Endothelial cell of umbilical vein (primary cell): ENCODE measurements at regions not wholly inside any gene's neighbourhood (a gene's known extent, or its start where the extent isn't known, plus 50 kb on each side); places are given as distances from the start of the nearest gene placed in this dataset.
A peak's percentile ranks its signal among the peaks of the same experiment; 100 is the strongest.

Source experiments
- BruUV-seq: library from RNA; stranded (reverse); fragments of 400-500 nt; replicated peaks from 2 replicates; lab custom pipeline; 2021; lab: Mats Ljungman, UMichigan
- CTCF ChIA-PET: fragments of 300-600, 350-600 bp; sonication (Branson Sonifier 250); formaldehyde crosslinking; loops from one replicate; lab custom pipeline; 2021; ENCODE audit warnings: antibody characterized with exemption, inconsistent platforms; lab: Charles Lee
- POLR2A ChIA-PET: fragments of 300-600, 350-600 bp; sonication (Branson Sonifier 250); formaldehyde crosslinking; loops from one replicate; lab custom pipeline; 2021; ENCODE audit warnings: antibody characterized with exemption, inconsistent platforms; lab: Charles Lee
- DNase-seq: peaks from one replicate; pipeline ENCODE4 v3.0.0-alpha.2; 2011; ENCODE audit warnings: low read depth, low spot score
- FAIRE-seq: peaks from 2 replicates; lab custom pipeline; 2011; peaks lifted over from hg19 to GRCh38; lab: Jason Lieb, UNC
- H2AFZ ChIP-seq: 2 replicates; pipeline ENCODE4 v1.6.0; 2012; ENCODE audit warnings: low read depth, low read length, control low read depth, inconsistent platforms
- H3K27ac ChIP-seq: 2 replicates; pipeline ENCODE4 v1.5.1; 2011; ENCODE audit warnings: low read depth, mild to moderate bottlenecking, control low read depth, low read length, moderate library complexity; ENCODE audit not compliant: insufficient read depth
- H3K27me3 ChIP-seq, 2 experiments: 2 replicates each; pipeline versions ENCODE4 v1.6.0 to v1.6.1; 2011; ENCODE audit warnings: low read length in 2 of 2, mixed read lengths in 1 of 2; ENCODE audit not compliant: control insufficient read depth in 2 of 2, insufficient read depth in 2 of 2
- H3K36me3 ChIP-seq, 2 experiments: 2 replicates in 1 of 2; 3 replicates in 1 of 2; pipeline ENCODE4 v1.5.1; 2011; ENCODE audit warnings: low read length in 2 of 2, mild to moderate bottlenecking in 1 of 2, moderate library complexity in 1 of 2; ENCODE audit not compliant: control insufficient read depth in 2 of 2, insufficient read depth in 2 of 2; ENCODE audit errors: extremely low read depth in 1 of 2
- H3K4me1 ChIP-seq: 3 replicates; pipeline ENCODE4 v1.5.1; 2011; ENCODE audit warnings: mild to moderate bottlenecking, low read length; ENCODE audit not compliant: control insufficient read depth, insufficient read depth; ENCODE audit errors: extremely low read depth
- H3K4me2 ChIP-seq: 2 replicates; pipeline ENCODE4 v1.6.1; 2011; ENCODE audit warnings: low read length, control low read depth, mixed read lengths; ENCODE audit not compliant: insufficient read depth
- H3K4me3 ChIP-seq, 3 experiments: fragments of 200-600 bp in 1 of 3; sonication (generic), shearing (Covaris generic) in 1 of 3; replicated peaks in 1 of 3; 2 replicates each; pipeline ENCODE4 v1.5.1; 2011 to 2016; ENCODE audit warnings: control low read depth in 3 of 3, low read length in 3 of 3, mild to moderate bottlenecking in 2 of 3, inconsistent platforms in 1 of 3, low read depth in 1 of 3, moderate library complexity in 1 of 3; ENCODE audit not compliant: insufficient read depth in 1 of 3
- H3K79me2 ChIP-seq: 2 replicates; pipeline ENCODE4 v1.6.0; 2012; ENCODE audit warnings: low read length, inconsistent platforms; ENCODE audit not compliant: control insufficient read depth, insufficient read depth
- H3K9ac ChIP-seq: replicated peaks from 2 replicates; pipeline ENCODE3; 2011; ENCODE audit warnings: low read length, control low read depth; ENCODE audit not compliant: insufficient read depth; ENCODE audit errors: extremely low read depth
- H3K9me1 ChIP-seq: replicated peaks from 3 replicates; pipeline ENCODE4 v1.6.0; 2011; ENCODE audit warnings: mild to moderate bottlenecking, low read length; ENCODE audit not compliant: control insufficient read depth, insufficient read depth; ENCODE audit errors: extremely low read depth
- H3K9me3 ChIP-seq: replicated peaks from 2 replicates; pipeline ENCODE4 v1.5.1; 2012; ENCODE audit warnings: low read length, inconsistent platforms; ENCODE audit not compliant: control insufficient read depth, insufficient read depth
- H4K20me1 ChIP-seq: replicated peaks from 2 replicates; pipeline ENCODE3; 2011; ENCODE audit warnings: mild to moderate bottlenecking, low read length; ENCODE audit not compliant: control insufficient read depth, insufficient read depth; ENCODE audit errors: extremely low read depth
- CTCF ChIP-seq, 2 donors: IDR thresholded peaks; 1 replicate in 1 of 2; 2 replicates in 1 of 2; pipeline ENCODE4 v1.5.1; 2011; ENCODE audit warnings: low read length in 2 of 2, mild to moderate bottlenecking in 2 of 2, moderate library complexity in 2 of 2, control low read depth in 1 of 2, inconsistent platforms in 1 of 2, low read depth in 1 of 2; ENCODE audit not compliant: insufficient read depth in 1 of 2; ENCODE audit errors: extremely low read depth in 1 of 2
- EZH2 ChIP-seq: IDR thresholded peaks from 2 replicates; pipeline ENCODE4 v1.6.1; 2012; ENCODE audit warnings: borderline replicate concordance, low read depth, mild to moderate bottlenecking, moderate library complexity, low read length, inconsistent platforms; ENCODE audit not compliant: severe bottlenecking
- FOS ChIP-seq: IDR thresholded peaks from 2 replicates; pipeline ENCODE4 v1.6.1; 2011; ENCODE audit warnings: mild to moderate bottlenecking, low read length, moderate library complexity, borderline replicate concordance; ENCODE audit not compliant: insufficient read depth
- GATA2 ChIP-seq: IDR thresholded peaks from 2 replicates; pipeline ENCODE4 v1.7.0; 2011; ENCODE audit warnings: low read depth, mild to moderate bottlenecking, moderate library complexity, mixed read lengths, low read length; ENCODE audit not compliant: insufficient read length, insufficient read depth
- JUN ChIP-seq: IDR thresholded peaks from 2 replicates; pipeline ENCODE4 v1.6.1; 2011; ENCODE audit warnings: borderline replicate concordance, low read depth; ENCODE audit not compliant: insufficient read length, insufficient read depth
- MAX ChIP-seq: IDR thresholded peaks from 2 replicates; pipeline ENCODE4 v1.6.1; 2011; ENCODE audit not compliant: insufficient read depth, insufficient read length
- MYC ChIP-seq: IDR thresholded peaks from one replicate; pipeline ENCODE4 v1.6.1; 2011; ENCODE audit warnings: mild to moderate bottlenecking, low read depth, low read length
- POLR2A ChIP-seq: IDR thresholded peaks from 2 replicates; pipeline ENCODE4 v1.6.1; 2012; ENCODE audit warnings: low read depth, mild to moderate bottlenecking, control low read depth, low read length
- POLR2AphosphoS5 ChIP-seq: IDR thresholded peaks from 2 replicates; pipeline ENCODE4 v1.6.1; 2012; ENCODE audit warnings: low read depth, mild to moderate bottlenecking, control low read depth, low read length, moderate library complexity; ENCODE audit not compliant: insufficient read depth
- dilution Hi-C: fragments of 300-500 bp; cut with MboI; formaldehyde crosslinking; loops from one replicate; pipeline ENCODE4 v1.15.0; 2019; ENCODE audit warnings: low sequenced_read_pairs; ENCODE audit not compliant: extremely low pct_ligation_motif_present
- intact Hi-C: fragments of 100-400 bp; cut with micrococcal nuclease; formaldehyde crosslinking; loops from one replicate; pipeline ENCODE4 v1.10.0; 2022

GRCh38 chr12:60216226-60216625 is 620.4 kb downstream of the SLC16A7 start:
- ChIA-PET POLR2A (no interaction called here), CTCF (interaction anchor here (1.2 kb wide), 1 partner anchor 10 kb away, joined by 3 read pairs; no protein-coding TSS in a partner anchor)
- H3K79me2 ChIP-seq: no peaks in the 10 kb centered on the region
- no peaks in the 10 kb centered on the region for H3K36me3 ChIP-seq
- DNase-seq: peak; percentile 60
- H3K4me1 ChIP-seq: no peaks in the 10 kb centered on the region
- BruUV-seq: no TSS peak
- H3K27me3 ChIP-seq: no peaks in the 10 kb centered on the region
- TF ChIP-seq POLR2AphosphoS5: no peak
- no peak for TF ChIP-seq FOS
- no peak for TF ChIP-seq POLR2A
- TF ChIP-seq EZH2: no peak
- no peak for TF ChIP-seq MAX
- TF ChIP-seq MYC: no peak
- TF ChIP-seq JUN: no peak
- TF ChIP-seq CTCF (IDR thresholded peaks at IDR 0.05; ENCODE audit: extremely low read depth in 1 of 2, insufficient read depth in 1 of 2, low read depth in 1 of 2, low read length in 2 of 2): no peak
- no peak for TF ChIP-seq GATA2
- intact Hi-C loops (no loop called here), dilution Hi-C loops (no loop called here)
- FAIRE-seq: no peak
- H2AFZ ChIP-seq: peak overlapping the region; percentile 75
- H3K4me3 ChIP-seq: no peak overlapping the region
- no peaks in the 10 kb centered on the region for H3K9me1 ChIP-seq
- no peaks in the 10 kb centered on the region for H3K9me3 ChIP-seq
- no peak overlapping the region for H3K4me2 ChIP-seq
- no peaks in the 10 kb centered on the region for H4K20me1 ChIP-seq
- H3K27ac ChIP-seq: no peak overlapping the region
- H3K9ac ChIP-seq: no peak overlapping the region
